ENCODE measurements at regions not wholly inside any gene's neighbourhood (a gene's known extent, or its start where the extent isn't known, plus 50 kb on each side); places are given as distances from the start of the nearest gene placed in this dataset.

DNA sequence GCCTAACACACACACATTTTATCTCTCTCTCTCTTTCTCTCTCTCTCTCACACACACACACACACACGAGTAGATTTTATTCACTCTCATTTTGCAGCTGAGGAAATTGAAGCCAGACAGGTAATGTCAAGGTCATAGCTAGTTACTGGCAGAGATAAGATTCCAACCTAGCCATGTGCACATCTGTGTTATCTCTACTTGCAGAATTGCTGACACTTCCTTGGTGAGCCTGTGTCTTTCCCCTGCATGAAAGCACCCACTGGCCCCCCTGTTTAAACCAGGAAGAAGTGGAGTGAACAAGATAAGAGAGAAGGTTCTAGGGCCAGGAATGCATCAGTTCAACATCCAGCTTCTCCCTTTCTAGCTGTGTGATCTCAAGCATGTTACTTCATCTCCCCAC lies 423.7 kb downstream of the TXNL1 start:
- Histone ChIP-seq H3K36me3 (ENCODE audit: insufficient read depth, low read length) (no peaks in the 10 kb centered on the region), H3K9me3 (ENCODE audit: low read depth, low read length) (no peaks in the 10 kb centered on the region), H3K9ac (ENCODE audit: insufficient read length) (no peak overlapping the region), H3K4me3 (no peak overlapping the region), H3K27ac (no peak overlapping the region)
- TF ChIP-seq POLR2AphosphoS5 (IDR thresholded peaks at IDR 0.05; ENCODE audit: borderline replicate concordance, low read depth, low read length) (no peak), FOXP2 (optimal IDR thresholded peaks at IDR 0.05; ENCODE audit: control extremely low read depth, extremely low read length, insufficient read depth) (no peak), EZH2 (IDR thresholded peaks at IDR 0.05) (no peak)
- DNase-seq (ENCODE audit: low read depth, low spot score), result no peak

- TF ChIP-seq POLR2AphosphoS5 (IDR thresholded peaks at IDR 0.05; ENCODE audit: borderline replicate concordance, low read depth, low read length) (no peak), EZH2 (IDR thresholded peaks at IDR 0.05) (no peak), FOXP2 (optimal IDR thresholded peaks at IDR 0.05; ENCODE audit: control extremely low read depth, extremely low read length, insufficient read depth) (no peak)
- no peak overlapping the region for H3K9ac ChIP-seq (ENCODE audit: insufficient read length)
- H3K27ac ChIP-seq, result no peak overlapping the region
- no peaks in the 10 kb centered on the region for H3K9me3 ChIP-seq (ENCODE audit: low read depth, low read length)
- no peak overlapping the region for H3K4me3 ChIP-seq
- no peak for DNase-seq (ENCODE audit: low read depth, low spot score)
- no peaks in the 10 kb centered on the region for H3K36me3 ChIP-seq (ENCODE audit: insufficient read depth, low read length)
These were observed 427.9 kb downstream of the TXNL1 start for GRCh38 chr18:56210520-56210919.

DNA sequence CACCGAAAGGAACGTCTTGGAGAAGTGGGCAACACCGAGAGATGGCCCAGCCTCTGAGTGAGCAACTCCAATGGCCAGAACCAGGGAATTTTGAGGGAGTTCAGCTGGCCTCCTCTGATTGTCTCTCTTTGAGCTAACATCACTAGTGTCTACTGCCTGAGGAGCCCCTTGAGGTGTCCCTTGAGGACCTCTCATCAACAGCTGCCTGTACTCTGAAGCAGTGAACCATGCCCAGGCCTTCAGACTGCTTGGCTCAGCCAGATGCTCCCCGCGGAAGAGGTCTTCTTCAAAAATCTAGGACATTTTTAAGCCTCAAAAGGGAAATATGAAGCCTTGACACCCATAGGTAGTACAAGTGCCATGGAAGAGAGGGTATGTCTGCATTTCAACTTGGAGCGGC lies 430.4 kb downstream of the TXNL1 start:
- H3K9me3 ChIP-seq (ENCODE audit: low read depth, low read length), result no peaks in the 10 kb centered on the region
- no peak overlapping the region for H3K4me3 ChIP-seq
- no peak overlapping the region for H3K9ac ChIP-seq (ENCODE audit: insufficient read length)
- no peak for DNase-seq (ENCODE audit: low read depth, low spot score)
- TF ChIP-seq FOXP2 (optimal IDR thresholded peaks at IDR 0.05; ENCODE audit: control extremely low read depth, extremely low read length, insufficient read depth) (no peak), POLR2AphosphoS5 (IDR thresholded peaks at IDR 0.05; ENCODE audit: borderline replicate concordance, low read depth, low read length) (no peak), EZH2 (IDR thresholded peaks at IDR 0.05) (no peak)
- H3K27ac ChIP-seq, result no peak overlapping the region
- no peaks in the 10 kb centered on the region for H3K36me3 ChIP-seq (ENCODE audit: insufficient read depth, low read length)

- Histone ChIP-seq H3K9ac (ENCODE audit: insufficient read length) (no peak overlapping the region), H3K27ac (no peak overlapping the region), H3K4me3 (no peak overlapping the region), H3K9me3 (ENCODE audit: low read depth, low read length) (no peaks in the 10 kb centered on the region), H3K36me3 (ENCODE audit: insufficient read depth, low read length) (no peaks in the 10 kb centered on the region)
- TF ChIP-seq POLR2AphosphoS5 (IDR thresholded peaks at IDR 0.05; ENCODE audit: borderline replicate concordance, low read depth, low read length) (no peak), EZH2 (IDR thresholded peaks at IDR 0.05) (no peak), FOXP2 (optimal IDR thresholded peaks at IDR 0.05; ENCODE audit: control extremely low read depth, extremely low read length, insufficient read depth) (no peak)
- DNase-seq (ENCODE audit: low read depth, low spot score), result no peak
These were observed 434.3 kb downstream of the TXNL1 start for GRCh38 chr18:56204052-56204451.

- no peaks in the 10 kb centered on the region for H3K9me3 ChIP-seq (ENCODE audit: low read depth, low read length)
- no peaks in the 10 kb centered on the region for H3K36me3 ChIP-seq (ENCODE audit: insufficient read depth, low read length)
- H3K9ac ChIP-seq (ENCODE audit: insufficient read length), result no peak overlapping the region
- no peak overlapping the region for H3K27ac ChIP-seq
- no peak overlapping the region for H3K4me3 ChIP-seq
- DNase-seq (ENCODE audit: low read depth, low spot score), result no peak
- no peak for TF ChIP-seq EZH2 (IDR thresholded peaks at IDR 0.05)
- no peak for TF ChIP-seq FOXP2 (optimal IDR thresholded peaks at IDR 0.05; ENCODE audit: control extremely low read depth, extremely low read length, insufficient read depth)
- TF ChIP-seq POLR2AphosphoS5 (IDR thresholded peaks at IDR 0.05; ENCODE audit: borderline replicate concordance, low read depth, low read length), result no peak
These were observed 435.7 kb downstream of the TXNL1 start for GRCh38 chr18:56202678-56203077.

DNA sequence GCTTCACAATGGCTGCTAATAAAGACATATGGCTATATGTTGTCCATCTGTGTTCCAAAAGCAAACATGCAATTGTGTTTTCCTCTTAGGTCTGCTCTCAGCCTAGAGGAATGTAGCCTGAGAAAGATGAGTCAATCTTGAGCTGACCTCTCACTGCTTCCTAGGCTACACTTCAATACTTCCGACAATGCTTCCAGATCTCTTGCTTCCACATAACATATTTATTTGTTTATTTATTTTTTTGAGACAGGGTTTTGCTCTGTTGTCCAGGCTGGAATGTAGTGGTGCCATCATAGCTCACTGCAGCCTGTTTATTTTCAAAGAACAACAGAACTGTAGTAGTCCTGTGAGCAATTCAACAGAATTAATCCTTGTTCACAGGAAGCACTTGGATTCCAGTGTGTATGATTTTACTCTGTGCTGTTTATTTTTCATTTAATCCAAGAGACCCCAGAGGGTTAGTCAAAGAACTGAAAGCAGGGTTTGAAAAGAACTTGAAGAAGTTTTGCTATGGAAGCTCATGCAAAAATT lies 437.9 kb downstream of the TXNL1 start:
- H3K36me3 ChIP-seq (ENCODE audit: insufficient read depth, low read length), result no peaks in the 10 kb centered on the region
- H3K27ac ChIP-seq, result no peak overlapping the region
- H3K9me3 ChIP-seq (ENCODE audit: low read depth, low read length), result no peaks in the 10 kb centered on the region
- H3K9ac ChIP-seq (ENCODE audit: insufficient read length), result no peak overlapping the region
- no peak overlapping the region for H3K4me3 ChIP-seq
- TF ChIP-seq POLR2AphosphoS5 (IDR thresholded peaks at IDR 0.05; ENCODE audit: borderline replicate concordance, low read depth, low read length) (no peak), FOXP2 (optimal IDR thresholded peaks at IDR 0.05; ENCODE audit: control extremely low read depth, extremely low read length, insufficient read depth) (no peak), EZH2 (IDR thresholded peaks at IDR 0.05) (no peak)
- DNase-seq (ENCODE audit: low read depth, low spot score), result no peak

GRCh38 chr18:56199580-56200330 lies 438.6 kb downstream of the TXNL1 start:
- H3K9me3 ChIP-seq (ENCODE audit: low read depth, low read length), result no peaks in the 10 kb centered on the region
- H3K4me3 ChIP-seq, result no peak overlapping the region
- H3K36me3 ChIP-seq (ENCODE audit: insufficient read depth, low read length), result no peaks in the 10 kb centered on the region
- no peak overlapping the region for H3K27ac ChIP-seq
- no peak overlapping the region for H3K9ac ChIP-seq (ENCODE audit: insufficient read length)
- TF ChIP-seq EZH2 (IDR thresholded peaks at IDR 0.05) (no peak), FOXP2 (optimal IDR thresholded peaks at IDR 0.05; ENCODE audit: control extremely low read depth, extremely low read length, insufficient read depth) (no peak), POLR2AphosphoS5 (IDR thresholded peaks at IDR 0.05; ENCODE audit: borderline replicate concordance, low read depth, low read length) (no peak)
- DNase-seq (ENCODE audit: low read depth, low spot score), result no peak

GRCh38 chr18:56197241-56197859 lies 441.0 kb downstream of the TXNL1 start:
- H3K27ac ChIP-seq, result no peak overlapping the region
- no peak for DNase-seq (ENCODE audit: low read depth, low spot score)
- no peaks in the 10 kb centered on the region for H3K9me3 ChIP-seq (ENCODE audit: low read depth, low read length)
- H3K9ac ChIP-seq (ENCODE audit: insufficient read length), result no peak overlapping the region
- no peak overlapping the region for H3K4me3 ChIP-seq
- no peaks in the 10 kb centered on the region for H3K36me3 ChIP-seq (ENCODE audit: insufficient read depth, low read length)
- TF ChIP-seq FOXP2 (optimal IDR thresholded peaks at IDR 0.05; ENCODE audit: control extremely low read depth, extremely low read length, insufficient read depth), result no peak
- no peak for TF ChIP-seq EZH2 (IDR thresholded peaks at IDR 0.05)
- TF ChIP-seq POLR2AphosphoS5 (IDR thresholded peaks at IDR 0.05; ENCODE audit: borderline replicate concordance, low read depth, low read length), result no peak

Measured in SK-N-MC (cell line).